H9 (cell line): ENCODE measurements at regions not wholly inside any gene's neighbourhood (a gene's known extent, or its start where the extent isn't known, plus 50 kb on each side); places are given as distances from the start of the nearest gene placed in this dataset.

Source experiments
- DNase-seq: peaks from one replicate; pipeline ENCODE4 v3.0.0-alpha.2; 2017
- H2AFZ ChIP-seq: one replicate; pipeline ENCODE4 v1.6.1; 2013; ENCODE audit warnings: mild to moderate bottlenecking, low read length, control low read depth, moderate library complexity
- H2AK5ac ChIP-seq: 2 replicates; pipeline ENCODE4 v1.6.1; 2013; ENCODE audit warnings: low read length, control low read depth, mixed read lengths; ENCODE audit not compliant: insufficient read length
- H2BK120ac ChIP-seq: one replicate; pipeline ENCODE4 v1.6.1; 2013; ENCODE audit warnings: low read depth, mild to moderate bottlenecking, low read length, control low read depth, inconsistent platforms; ENCODE audit not compliant: poor library complexity, severe bottlenecking
- H2BK12ac ChIP-seq: 2 replicates; pipeline ENCODE4 v1.6.1; 2013; ENCODE audit warnings: low read length, control low read depth, mixed read lengths, low read depth; ENCODE audit not compliant: insufficient read length
- H2BK15ac ChIP-seq: 2 replicates; pipeline ENCODE4 v1.6.1; 2013; ENCODE audit warnings: low read depth, low read length, control low read depth
- H2BK20ac ChIP-seq: one replicate; pipeline ENCODE4 v1.6.1; 2013; ENCODE audit warnings: low read depth, mild to moderate bottlenecking, low read length, control low read depth, inconsistent platforms; ENCODE audit not compliant: poor library complexity, severe bottlenecking
- H2BK5ac ChIP-seq: 2 replicates; pipeline ENCODE4 v1.6.1; 2013; ENCODE audit warnings: low read length, control low read depth, mixed read lengths; ENCODE audit not compliant: insufficient read length
- H3K14ac ChIP-seq: 2 replicates; pipeline ENCODE4 v1.6.1; 2013; ENCODE audit warnings: low read length, control low read depth; ENCODE audit not compliant: insufficient read depth
- H3K18ac ChIP-seq: 2 replicates; pipeline ENCODE4 v1.6.1; 2013; ENCODE audit warnings: low read depth, mild to moderate bottlenecking, mixed read lengths, low read length, control low read depth; ENCODE audit not compliant: insufficient read length
- H3K23ac ChIP-seq: 2 replicates; pipeline ENCODE4 v1.6.1; 2013; ENCODE audit warnings: low read length, control low read depth, mixed read lengths, low read depth; ENCODE audit not compliant: insufficient read length
- H3K23me2 ChIP-seq: 2 replicates; pipeline ENCODE4 v1.6.1; 2013; ENCODE audit warnings: low read depth, mild to moderate bottlenecking, mixed read lengths, low read length, control low read depth; ENCODE audit not compliant: insufficient read length, poor library complexity, severe bottlenecking
- H3K27ac ChIP-seq: 2 replicates; pipeline ENCODE4 v1.5.1; 2013; ENCODE audit warnings: low read length, control low read depth, mixed read lengths, low read depth; ENCODE audit not compliant: insufficient read length
- H3K27me3 ChIP-seq: 2 replicates; pipeline ENCODE4 v1.6.1; 2013; ENCODE audit warnings: low read length, control low read depth, inconsistent platforms; ENCODE audit not compliant: insufficient read depth
- H3K4ac ChIP-seq: 2 replicates; pipeline ENCODE4 v1.6.1; 2013; ENCODE audit warnings: low read depth, mild to moderate bottlenecking, control low read depth, inconsistent platforms, low read length, moderate library complexity
- H3K4me1 ChIP-seq: 2 replicates; pipeline ENCODE4 v1.6.1; 2013; ENCODE audit warnings: low read length, control low read depth, inconsistent platforms; ENCODE audit not compliant: insufficient read depth
- H3K4me2 ChIP-seq: 2 replicates; pipeline ENCODE4 v1.6.1; 2013; ENCODE audit warnings: low read length, control low read depth, mixed read lengths; ENCODE audit not compliant: insufficient read length, insufficient read depth
- H3K56ac ChIP-seq: 2 replicates; pipeline ENCODE4 v1.6.1; 2013; ENCODE audit warnings: low read depth, mild to moderate bottlenecking, mixed read lengths, low read length, control low read depth; ENCODE audit not compliant: insufficient read length
- H3K79me1 ChIP-seq: 2 replicates; pipeline ENCODE4 v1.6.1; 2013; ENCODE audit warnings: low read depth, mild to moderate bottlenecking, moderate library complexity, low read length, control low read depth, inconsistent platforms; ENCODE audit not compliant: insufficient read depth, poor library complexity, severe bottlenecking
- H3K79me2 ChIP-seq: 2 replicates; pipeline ENCODE4 v1.6.1; 2013; ENCODE audit warnings: low read length, control low read depth, inconsistent platforms; ENCODE audit not compliant: insufficient read depth
- H3K9ac ChIP-seq: 2 replicates; pipeline ENCODE4 v1.6.1; 2013; ENCODE audit warnings: low read length, control low read depth, mixed read lengths; ENCODE audit not compliant: insufficient read length; ENCODE audit errors: extremely low read depth
- H3K9me3 ChIP-seq: one replicate; pipeline ENCODE4 v1.6.1; 2013; ENCODE audit warnings: low read depth, low read length, inconsistent platforms; ENCODE audit not compliant: control insufficient read depth
- H3T11ph ChIP-seq: one replicate; pipeline ENCODE4 v1.6.1; 2013; ENCODE audit warnings: mild to moderate bottlenecking, low read length, control low read depth, inconsistent platforms
- H4K20me1 ChIP-seq: one replicate; pipeline ENCODE4 v1.6.1; 2013; ENCODE audit not compliant: control insufficient read depth, insufficient read length, insufficient read depth
- H4K5ac ChIP-seq: 2 replicates; pipeline ENCODE4 v1.6.1; 2013; ENCODE audit warnings: low read depth, mild to moderate bottlenecking, mixed read lengths, low read length, control low read depth; ENCODE audit not compliant: insufficient read length
- H4K8ac ChIP-seq: replicated peaks from 2 replicates; pipeline ENCODE4 v1.6.1; 2013; ENCODE audit warnings: low read length, control low read depth, mixed read lengths, low read depth; ENCODE audit not compliant: insufficient read length
- H4K91ac ChIP-seq: 2 replicates; pipeline ENCODE4 v1.6.1; 2013; ENCODE audit warnings: low read depth, mild to moderate bottlenecking, moderate library complexity, mixed read lengths, low read length, control low read depth; ENCODE audit not compliant: insufficient read length
- H3K27ac Mint-ChIP-seq, 3 experiments: 2 replicates in 2 of 3; 3 replicates in 1 of 3; pipeline ENCODE4 v1.8.0; 2020 to 2021; ENCODE audit warnings: mixed read lengths in 3 of 3, mild to moderate bottlenecking in 1 of 3, moderate library complexity in 1 of 3
- H3K27me3 Mint-ChIP-seq: 2 replicates; pipeline ENCODE4 v1.8.0; 2021; ENCODE audit warnings: low read depth, mild to moderate bottlenecking, moderate library complexity, mixed read lengths
- H3K36me3 Mint-ChIP-seq, 3 experiments: 2 replicates in 2 of 3; 3 replicates in 1 of 3; pipeline ENCODE4 v1.8.0; 2020 to 2021; ENCODE audit warnings: low read depth in 3 of 3, mixed read lengths in 3 of 3; ENCODE audit not compliant: insufficient read depth in 1 of 3
- H3K4me1 Mint-ChIP-seq, 2 experiments: 2 replicates each; pipeline ENCODE4 v1.8.0; 2020; ENCODE audit warnings: mixed read lengths in 2 of 2
- H3K4me3 Mint-ChIP-seq, 2 experiments: 2 replicates in 1 of 2; 3 replicates in 1 of 2; pipeline ENCODE4 v1.8.0; 2020 to 2021; ENCODE audit warnings: mild to moderate bottlenecking in 2 of 2, mixed read lengths in 2 of 2, moderate library complexity in 1 of 2
- H3K9me3 Mint-ChIP-seq, 2 experiments: 2 replicates in 1 of 2; 3 replicates in 1 of 2; pipeline ENCODE4 v1.8.0; 2020; ENCODE audit warnings: mild to moderate bottlenecking in 2 of 2, mixed read lengths in 2 of 2, moderate library complexity in 1 of 2
- CTCF ChIP-seq: fragments of 200-600 bp; sonication (generic); conservative IDR thresholded peaks from 3 replicates; pipeline ENCODE4 v1.8.0; 2021; ENCODE audit warnings: antibody characterized with exemption, mild to moderate bottlenecking
- WGBS: extraction: QIAGEN DNeasy Blood & Tissue Kit; methylation state at CpG from one replicate; pipeline ENCODE4 v1.1.7; 2013; ENCODE audit warnings: missing lambda C conversion rate, low lambda C conversion rate, mixed read lengths; ENCODE audit not compliant: insufficient read length; ENCODE audit errors: extremely low coverage; 5-methylcytosine and 5-hydroxymethylcytosine counted together

- no peaks in the 10 kb centered on the region for H3K9me3 ChIP-seq
- Mint-ChIP-seq H3K9me3 (peaks cover 4 to 6% of the 10 kb centered on the region in 2 experiments; a peak in 3 of 5 replicates), H3K4me1 (peaks cover 4 to 7% of the 10 kb centered on the region in 2 experiments), H3K27ac (no peak overlapping the region), H3K27me3 (peaks cover 3% of the 10 kb centered on the region; the same call in 1 of the 2 replicates), H3K36me3 (no peaks in the 10 kb centered on the region), H3K4me3 (no peak overlapping the region)
- H3K23ac ChIP-seq, result no peak overlapping the region
- H3K4me1 ChIP-seq, result no peaks in the 10 kb centered on the region
- no peak overlapping the region for H3K9ac ChIP-seq
- no peak overlapping the region for H3K27ac ChIP-seq
- no peaks in the 10 kb centered on the region for H3K79me1 ChIP-seq
- no peak overlapping the region for H2BK20ac ChIP-seq
- H4K20me1 ChIP-seq, result no peaks in the 10 kb centered on the region
- H3K23me2 ChIP-seq, result no peaks in the 10 kb centered on the region
- H2BK12ac ChIP-seq, result no peak overlapping the region
- no peak overlapping the region for H3K4me2 ChIP-seq
- no peak overlapping the region for H3K56ac ChIP-seq
- H2BK5ac ChIP-seq, result no peak overlapping the region
- H3K79me2 ChIP-seq, result no peaks in the 10 kb centered on the region
- H2AFZ ChIP-seq, result no peak overlapping the region
- no peak for DNase-seq
- no peaks in the 10 kb centered on the region for H3K27me3 ChIP-seq
- no peak overlapping the region for H2AK5ac ChIP-seq
- no peak overlapping the region for H4K5ac ChIP-seq
- no peak overlapping the region for H3K14ac ChIP-seq
- H4K91ac ChIP-seq, result no peak overlapping the region
- no peak overlapping the region for H2BK120ac ChIP-seq
- no peak overlapping the region for H2BK15ac ChIP-seq
- no CpG with 5 or more reads among the region's 6 CpGs for WGBS
- no peak overlapping the region for H3K18ac ChIP-seq
- no peak for TF ChIP-seq CTCF
- H3T11ph ChIP-seq, result no peak overlapping the region
- no peak overlapping the region for H3K4ac ChIP-seq
- no peak overlapping the region for H4K8ac ChIP-seq
These were observed 55.6 kb upstream of the LSM6 start for GRCh38 chr4:146119845-146120404.
